ENCODE measurements at regions not wholly inside any gene's neighbourhood (a gene's known extent, or its start where the extent isn't known, plus 50 kb on each side); places are given as distances from the start of the nearest gene placed in this dataset.
"Not testable (repeated sequence)": the region's sequence is repeated elsewhere in the genome, so short reads cannot be mapped to it uniquely, and the experiment has no call there.

DNA sequence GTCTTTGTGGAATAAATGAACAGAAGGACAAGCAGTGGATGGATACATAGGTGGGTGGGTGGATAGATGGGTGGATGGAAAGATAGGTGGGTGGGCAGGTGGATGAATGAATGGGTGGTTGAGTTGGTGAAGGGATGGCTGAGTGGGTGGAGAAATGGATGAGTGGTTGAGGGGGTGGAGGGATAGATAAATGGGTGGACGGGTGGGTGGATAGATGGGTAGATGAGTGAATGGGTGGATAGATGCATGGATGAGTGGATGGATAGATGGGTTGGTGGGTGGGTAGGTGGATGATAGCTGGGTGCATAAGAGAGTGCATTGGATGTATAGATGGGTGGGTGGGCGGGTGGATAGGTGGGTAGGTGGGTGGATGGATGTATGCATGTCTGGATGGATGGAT lies 63.5 kb downstream of the UNC93B1 start:
- H3K9me3 ChIP-seq; H3K27me3 ChIP-seq; H3K27ac ChIP-seq; H3K36me3 ChIP-seq; H3K4me3 ChIP-seq; intact Hi-C loops (cut with DNase I); H3K4me1 ChIP-seq (ENCODE audit: insufficient read depth); DNase-seq: not testable (repeated sequence)
- 69 to 87% (median 79%) methylated on average over 2 of the region's 2 CpGs for WGBS, 3 donors

DNA sequence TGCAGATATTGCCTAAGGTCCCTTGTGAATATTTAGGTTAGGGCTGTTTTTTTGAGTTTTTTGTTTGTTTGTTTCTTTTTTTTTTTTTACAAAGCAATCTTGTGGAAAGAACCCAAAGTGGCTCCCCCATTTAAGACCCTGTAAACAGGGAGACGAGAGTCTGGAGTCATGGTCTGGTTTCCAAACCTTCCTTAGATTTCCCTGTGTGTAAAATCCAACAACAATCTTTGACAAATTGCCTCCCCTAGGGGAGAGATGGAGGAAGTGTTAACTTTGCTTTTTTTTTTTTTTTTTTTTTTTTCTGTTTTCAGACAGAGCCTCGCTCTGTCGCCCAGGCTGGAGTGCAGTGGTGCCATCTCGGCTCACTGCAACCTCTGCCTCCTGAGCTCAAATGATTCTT lies 64.9 kb downstream of the UNC93B1 start:
- intact Hi-C loops (cut with DNase I), result not testable (repeated sequence)

DNA sequence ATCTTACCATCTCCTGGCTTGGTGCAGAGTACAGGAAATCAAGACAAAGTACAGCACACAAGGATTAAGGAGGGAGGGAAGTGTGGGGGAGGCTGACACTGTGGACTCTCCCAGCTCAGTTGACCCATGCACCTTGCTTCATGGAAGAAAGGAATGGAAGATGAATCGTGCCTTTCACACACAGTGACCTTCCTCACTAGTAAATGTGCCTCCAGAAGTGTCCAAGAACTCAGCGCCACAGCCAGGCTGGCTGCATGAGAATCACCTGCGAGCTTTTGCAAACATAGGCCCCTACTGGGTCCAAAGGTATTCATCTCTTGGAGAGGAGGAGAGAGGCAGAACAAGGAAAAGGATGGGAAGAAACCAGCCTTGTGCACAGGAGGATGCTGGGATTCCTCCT lies 65.5 kb downstream of the UNC93B1 start:
- H3K27ac ChIP-seq; H3K4me3 ChIP-seq; H3K27me3 ChIP-seq; DNase-seq; intact Hi-C loops (cut with DNase I); H3K9me3 ChIP-seq; H3K36me3 ChIP-seq; H3K4me1 ChIP-seq (ENCODE audit: insufficient read depth): not testable (repeated sequence)
- WGBS, 3 donors, result 49 to 65% (median 65%) methylated on average over 3 of the region's 3 CpGs

More for the DNA sequence above, 64.9 kb downstream of the UNC93B1 start:
- 8 to 20% (median 13%) methylated on average over 1 of the region's 4 CpGs for WGBS, 3 donors
- H3K4me1 ChIP-seq (ENCODE audit: insufficient read depth); H3K27me3 ChIP-seq; H3K4me3 ChIP-seq; H3K9me3 ChIP-seq; DNase-seq; H3K36me3 ChIP-seq; H3K27ac ChIP-seq: not testable (repeated sequence)

DNA sequence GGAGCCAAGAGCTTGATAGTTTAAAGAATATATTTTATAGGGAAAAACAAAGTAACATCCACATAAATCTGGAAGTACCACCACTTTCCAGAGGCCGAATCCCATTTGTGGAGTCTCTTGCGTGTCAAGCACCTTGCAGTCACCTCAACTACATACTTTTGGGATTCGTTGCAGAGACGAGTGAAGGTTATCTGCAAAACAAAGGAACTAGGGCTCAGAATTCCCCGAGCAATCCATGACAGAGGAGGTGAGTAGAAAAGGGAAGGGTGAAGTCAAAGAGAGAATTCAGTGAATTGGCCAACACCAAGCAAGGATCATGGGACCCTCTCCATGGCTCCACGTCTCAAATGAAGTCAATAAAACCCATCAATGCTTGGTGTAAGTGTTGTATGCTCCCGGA lies 80.3 kb downstream of the UNC93B1 start:
- H3K27ac ChIP-seq; intact Hi-C loops (cut with DNase I); H3K9me3 ChIP-seq; DNase-seq; H3K36me3 ChIP-seq; H3K4me3 ChIP-seq; H3K27me3 ChIP-seq; H3K4me1 ChIP-seq (ENCODE audit: insufficient read depth): not testable (repeated sequence)
- 50 to 59% (median 54%) methylated on average over 7 of the region's 7 CpGs for WGBS, 3 donors

DNA sequence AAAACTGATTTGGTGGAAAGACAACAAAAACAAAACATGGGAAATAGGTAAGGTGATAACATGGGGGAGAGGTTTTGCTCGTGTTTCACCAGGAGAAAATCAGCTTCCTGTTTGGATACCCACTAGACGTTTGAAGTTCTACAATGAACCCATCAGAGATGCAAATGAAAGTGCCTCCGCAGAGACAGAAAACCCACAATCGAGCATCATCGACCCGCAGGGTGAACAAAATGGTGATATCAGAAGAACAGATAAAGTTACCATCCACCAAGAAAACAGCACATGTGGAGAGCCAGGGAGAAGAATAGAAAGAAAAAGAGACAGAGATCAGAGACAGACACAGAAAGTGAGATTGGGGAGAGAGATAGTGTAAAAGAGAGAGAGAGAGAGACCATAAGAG lies 83.4 kb downstream of the UNC93B1 start:
- H3K27me3 ChIP-seq; H3K27ac ChIP-seq; intact Hi-C loops (cut with DNase I); H3K4me1 ChIP-seq (ENCODE audit: insufficient read depth); H3K9me3 ChIP-seq; H3K4me3 ChIP-seq; DNase-seq; H3K36me3 ChIP-seq: not testable (repeated sequence)
- WGBS, 3 donors, result 58 to 65% (median 64%) methylated on average over 6 of the region's 6 CpGs

DNA sequence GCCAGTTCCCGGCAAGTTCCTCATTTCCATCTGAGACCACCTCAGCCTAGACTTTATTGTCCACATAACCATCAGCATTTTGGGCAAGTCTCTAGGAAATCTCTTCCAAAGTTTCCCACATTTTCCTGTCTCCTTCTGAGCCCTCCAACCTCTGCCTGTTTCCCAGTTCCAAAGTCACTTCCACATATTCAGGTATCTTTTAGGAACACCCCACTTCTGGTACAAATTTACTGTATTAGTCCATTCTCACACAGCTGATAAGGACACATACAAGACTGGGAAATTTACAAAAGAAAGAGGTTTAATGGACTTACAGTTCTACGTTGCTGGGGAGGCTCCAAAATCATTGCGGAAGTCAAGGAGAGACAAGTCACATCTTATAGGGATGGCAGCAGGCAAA lies 91.7 kb downstream of the UNC93B1 start:
- WGBS, 3 donors, result 93 to 94% (median 93%) methylated on average over 3 of the region's 3 CpGs
- H3K4me3 ChIP-seq; H3K27ac ChIP-seq; H3K27me3 ChIP-seq; H3K4me1 ChIP-seq (ENCODE audit: insufficient read depth); H3K36me3 ChIP-seq; intact Hi-C loops (cut with DNase I); H3K9me3 ChIP-seq; DNase-seq: not testable (repeated sequence)

DNA sequence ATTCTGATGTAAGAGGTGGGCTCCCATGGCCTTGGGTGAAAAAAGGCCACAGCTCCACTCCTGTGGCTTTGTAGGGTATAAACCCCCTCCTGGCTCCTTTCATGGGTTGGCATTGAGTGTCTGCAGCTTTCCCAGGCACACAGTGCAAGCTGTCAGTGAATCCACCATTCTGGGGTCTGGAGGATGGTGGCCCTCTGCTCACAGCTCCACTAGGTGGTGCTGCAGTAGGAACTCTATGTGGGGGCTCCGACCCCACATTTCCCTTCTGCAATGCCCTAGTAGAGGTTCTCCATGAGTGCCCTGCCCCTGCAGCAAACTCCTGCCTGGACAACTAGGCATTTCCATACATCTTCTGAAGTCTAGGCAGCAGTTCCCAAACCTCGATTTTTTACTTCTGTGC lies 92.7 kb downstream of the UNC93B1 start:
- H3K36me3 ChIP-seq; H3K4me1 ChIP-seq (ENCODE audit: insufficient read depth); H3K4me3 ChIP-seq; H3K27me3 ChIP-seq; DNase-seq; intact Hi-C loops (cut with DNase I); H3K27ac ChIP-seq; H3K9me3 ChIP-seq: not testable (repeated sequence)
- 60 to 70% (median 68%) methylated on average over 2 of the region's 2 CpGs for WGBS, 3 donors

DNA sequence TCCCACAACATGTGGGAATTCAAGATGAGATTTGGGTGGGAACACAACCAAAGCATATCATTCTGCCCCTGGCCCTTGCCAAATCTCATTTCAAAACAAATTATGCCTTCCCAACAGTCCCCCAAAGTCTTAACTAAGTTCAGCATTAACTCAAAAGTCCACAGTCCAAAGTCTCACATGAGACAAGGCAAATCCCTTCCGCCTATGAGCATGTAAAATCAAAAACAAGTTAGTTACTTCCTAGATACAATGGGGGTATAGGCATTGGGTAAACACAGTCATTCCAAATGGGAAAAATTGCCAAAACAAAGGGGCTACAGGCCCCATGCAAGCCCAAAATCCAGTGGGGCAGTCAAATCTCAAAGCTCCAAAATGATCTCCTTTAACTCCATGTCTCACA lies 93.1 kb downstream of the UNC93B1 start:
- intact Hi-C loops (cut with DNase I); H3K4me3 ChIP-seq; H3K36me3 ChIP-seq; DNase-seq; H3K27ac ChIP-seq; H3K4me1 ChIP-seq (ENCODE audit: insufficient read depth); H3K9me3 ChIP-seq; H3K27me3 ChIP-seq: not testable (repeated sequence)
- WGBS, 3 donors, result 86 to 92% (median 87%) methylated on average over 1 of the region's 1 CpG

DNA sequence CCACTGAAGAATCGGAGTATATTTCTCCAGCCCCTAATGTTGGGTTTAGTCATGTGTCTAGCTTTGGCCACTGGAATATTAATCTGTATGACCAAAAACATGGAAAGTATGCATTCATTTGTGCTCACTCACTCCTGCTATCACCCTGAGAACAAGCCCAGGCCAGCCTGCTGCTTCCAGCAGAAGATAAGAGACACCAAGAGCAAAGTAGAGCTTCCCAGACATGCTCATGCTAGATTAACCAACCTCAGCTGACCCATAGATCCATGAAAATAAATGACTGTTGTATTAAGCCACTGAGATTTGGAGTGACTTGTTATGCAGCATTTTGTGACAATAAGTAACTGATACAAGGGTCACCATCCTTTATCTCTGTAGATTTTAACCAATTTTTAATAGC lies 96.9 kb downstream of the UNC93B1 start:
- H3K4me1 ChIP-seq (ENCODE audit: insufficient read depth); H3K9me3 ChIP-seq; DNase-seq; intact Hi-C loops (cut with DNase I); H3K4me3 ChIP-seq; H3K27me3 ChIP-seq; H3K27ac ChIP-seq; H3K36me3 ChIP-seq: not testable (repeated sequence)
- WGBS, 3 donors, result 8 to 88% (median 78%) methylated on average over 1 of the region's 1 CpG

DNA sequence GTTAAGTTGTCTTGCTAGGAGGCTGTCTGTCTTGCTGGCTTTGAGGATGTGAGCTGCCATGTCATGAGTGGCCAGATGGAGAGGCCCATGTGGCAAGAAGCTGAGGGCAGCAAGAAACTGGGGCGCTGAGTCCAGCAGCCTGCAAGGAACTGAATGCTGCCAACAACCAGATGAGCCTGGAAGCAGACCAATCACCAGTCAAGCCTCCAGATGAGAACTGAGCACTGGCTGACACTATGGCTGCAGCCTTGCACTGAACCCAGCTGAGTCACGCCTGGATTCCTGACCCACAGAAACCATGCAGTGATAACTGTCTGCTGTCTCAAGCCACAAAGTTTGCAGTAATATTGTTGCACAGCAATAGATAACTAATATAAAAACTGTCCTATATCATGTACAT lies 104.4 kb downstream of the UNC93B1 start:
- WGBS, 3 donors, result 36 to 75% (median 39%) methylated on average over 1 to 2 of the region's 2 CpGs
- DNase-seq; intact Hi-C loops (cut with DNase I); H3K9me3 ChIP-seq; H3K36me3 ChIP-seq; H3K27me3 ChIP-seq; H3K4me1 ChIP-seq (ENCODE audit: insufficient read depth); H3K4me3 ChIP-seq; H3K27ac ChIP-seq: not testable (repeated sequence)

DNA sequence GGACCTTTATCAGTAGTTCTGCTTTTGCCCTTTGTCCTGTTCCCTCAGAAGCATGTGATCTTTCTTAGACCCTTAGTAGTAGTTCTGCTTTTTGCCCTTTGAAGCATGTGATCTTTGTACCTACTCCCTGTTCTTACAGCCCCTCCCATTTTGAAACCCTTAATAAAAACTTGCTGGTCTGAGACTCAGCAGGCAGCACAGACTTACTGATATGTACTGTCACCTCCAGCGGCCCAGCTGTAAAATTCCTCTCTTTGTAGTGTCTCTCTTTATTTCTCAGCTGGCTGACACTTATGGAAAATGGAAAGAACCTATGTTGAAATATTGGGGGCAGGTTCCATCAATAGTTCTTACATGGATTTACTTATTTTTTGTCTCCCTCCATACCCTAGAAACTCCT lies 110.4 kb downstream of the UNC93B1 start:
- H3K36me3 ChIP-seq; H3K27ac ChIP-seq; H3K4me1 ChIP-seq (ENCODE audit: insufficient read depth); H3K4me3 ChIP-seq; DNase-seq; H3K9me3 ChIP-seq; intact Hi-C loops (cut with DNase I); H3K27me3 ChIP-seq: not testable (repeated sequence)
- 77 to 84% (median 79%) methylated on average over 1 of the region's 1 CpG for WGBS, 3 donors

DNA sequence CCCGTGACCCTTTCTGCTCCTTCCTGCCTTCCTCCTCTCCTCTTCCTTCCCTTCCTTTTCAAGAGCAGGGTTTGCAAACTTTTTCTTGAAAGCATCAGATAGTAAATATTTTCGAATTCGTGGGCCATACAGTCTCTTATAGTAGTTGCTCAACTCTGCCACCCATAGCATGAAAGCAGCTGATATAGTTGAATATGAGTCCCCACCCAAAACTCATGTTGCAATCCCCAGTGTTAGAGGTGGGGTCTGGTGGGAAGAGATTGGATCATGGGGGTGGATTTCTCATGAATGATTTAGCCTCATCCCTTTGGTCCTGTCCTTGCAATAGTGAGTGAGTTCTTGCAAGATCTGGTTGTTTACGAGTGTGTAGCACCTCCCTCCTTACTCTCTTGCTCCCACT lies 114.3 kb downstream of the UNC93B1 start:
- H3K36me3 ChIP-seq; H3K4me3 ChIP-seq; H3K27me3 ChIP-seq; H3K9me3 ChIP-seq; DNase-seq; H3K4me1 ChIP-seq (ENCODE audit: insufficient read depth); intact Hi-C loops (cut with DNase I); H3K27ac ChIP-seq: not testable (repeated sequence)
- WGBS, 3 donors, result 67 to 75% (median 72%) methylated on average over 4 of the region's 4 CpGs

DNA sequence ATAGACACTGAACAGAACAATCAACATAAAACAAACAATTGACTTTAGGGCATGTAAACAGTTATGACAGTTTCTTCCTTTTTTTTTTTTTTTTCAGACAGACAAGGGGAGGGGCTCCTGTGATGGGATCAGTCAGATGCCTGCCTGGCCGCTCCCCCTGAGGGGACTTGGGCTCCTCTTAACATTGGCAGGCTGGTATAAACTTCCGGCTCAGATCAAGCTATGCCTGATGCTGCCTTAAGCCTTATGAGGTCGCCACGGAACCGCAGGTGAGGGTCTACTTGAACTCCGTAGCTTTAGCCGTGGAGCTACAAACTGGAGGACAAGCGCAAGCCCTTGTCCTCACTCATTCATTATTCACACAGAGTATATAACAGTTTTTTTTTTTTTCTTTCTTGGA lies 115.8 kb downstream of the UNC93B1 start:
- H3K27me3 ChIP-seq; intact Hi-C loops (cut with DNase I); DNase-seq; H3K27ac ChIP-seq; H3K4me1 ChIP-seq (ENCODE audit: insufficient read depth); H3K9me3 ChIP-seq; H3K36me3 ChIP-seq; H3K4me3 ChIP-seq: not testable (repeated sequence)
- WGBS, 3 donors, result 84 to 90% (median 88%) methylated on average over 8 of the region's 8 CpGs
